GM21786 (cell line): ENCODE measurements at regions not wholly inside any gene's neighbourhood (a gene's known extent, or its start where the extent isn't known, plus 50 kb on each side); places are given as distances from the start of the nearest gene placed in this dataset.
"Not testable (repeated sequence)": the region's sequence is repeated elsewhere in the genome, so short reads cannot be mapped to it uniquely, and the experiment has no call there.

Experiments used
- ATAC-seq: cut with Tn5 transposase; IDR thresholded peaks from one replicate; pipeline ENCODE4 v1.9.1; 2021; ENCODE audit not compliant: unreplicated experiment

DNA sequence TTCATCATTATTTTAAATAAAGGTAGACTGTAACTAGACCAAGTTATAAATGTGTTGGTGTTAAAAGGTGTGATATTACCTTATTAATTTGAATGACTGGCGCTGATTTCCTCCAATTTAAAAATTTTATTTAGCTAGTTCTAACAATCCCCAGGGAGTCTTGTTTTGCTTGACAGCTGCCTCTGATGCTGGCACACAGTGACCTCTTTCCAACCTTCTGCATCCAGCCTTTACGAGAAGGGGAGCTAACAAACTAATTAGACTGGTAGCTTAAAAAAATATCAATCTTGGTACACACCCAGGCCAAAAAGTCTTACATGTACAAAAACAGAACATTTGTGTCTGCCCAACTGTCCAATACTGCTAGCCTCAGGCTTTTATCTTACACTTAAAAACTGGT, 51.8 kb upstream of the ENPEP start:
- no peak for ATAC-seq

DNA sequence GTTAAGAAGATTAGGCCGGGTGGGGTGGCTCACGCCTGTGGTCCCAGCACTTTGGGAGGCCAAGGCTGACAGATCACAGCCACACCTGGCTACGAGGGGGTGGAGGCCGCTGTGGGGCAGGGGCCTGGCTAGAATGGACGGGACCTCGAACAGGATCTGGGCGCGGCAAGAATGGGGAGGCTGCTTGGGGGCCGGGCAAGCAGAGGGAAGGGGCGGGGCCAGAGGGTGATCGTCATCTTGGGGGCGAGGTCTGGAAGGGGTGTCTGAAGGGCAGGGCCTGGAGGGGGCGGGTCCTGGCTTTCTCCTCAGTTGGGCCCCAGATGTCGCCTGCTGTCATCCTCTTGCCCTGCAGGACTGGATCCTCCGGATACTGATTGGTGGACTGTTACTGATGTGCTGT, 57.3 kb upstream of the ENPEP start:
- no peak for ATAC-seq

DNA sequence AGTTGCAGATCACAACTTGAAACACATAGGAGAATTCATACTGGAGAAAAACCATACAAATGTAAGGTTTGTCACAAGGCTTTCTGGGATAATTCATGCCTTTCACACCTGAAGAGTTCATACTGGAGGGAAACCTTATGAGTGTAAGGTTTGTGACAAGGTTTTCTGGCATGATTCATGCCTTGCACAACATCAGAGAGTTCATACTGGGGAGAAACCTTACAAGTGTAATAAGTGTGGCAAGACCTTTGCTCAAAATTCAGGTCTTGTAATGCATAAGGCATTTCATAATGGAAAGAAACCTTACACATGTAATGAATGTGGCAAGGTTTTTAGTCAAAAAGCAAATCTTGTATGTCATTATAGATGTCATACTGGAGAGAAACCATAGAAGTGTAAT, 58.8 kb upstream of the ENPEP start:
- no peak for ATAC-seq

DNA sequence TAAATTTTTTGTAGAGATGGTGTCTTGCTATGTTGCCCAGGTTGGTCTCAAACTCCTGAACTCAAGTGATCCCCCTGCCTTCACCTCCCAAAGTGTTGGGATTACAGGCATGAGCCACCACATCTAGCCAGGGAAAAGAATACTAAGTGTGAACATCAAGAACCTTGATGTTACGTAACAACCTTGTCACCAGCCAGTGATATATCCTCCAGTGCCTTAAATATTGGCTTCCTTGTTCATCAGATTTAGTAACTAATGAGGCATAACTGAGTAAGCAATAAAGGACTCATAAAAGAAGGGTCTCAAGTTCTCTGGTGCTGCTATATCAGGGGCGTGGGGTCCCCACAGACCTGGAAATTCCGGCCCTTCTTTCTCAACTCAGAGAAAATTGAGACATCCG, 60.5 kb upstream of the ENPEP start:
- ATAC-seq: no peak

DNA sequence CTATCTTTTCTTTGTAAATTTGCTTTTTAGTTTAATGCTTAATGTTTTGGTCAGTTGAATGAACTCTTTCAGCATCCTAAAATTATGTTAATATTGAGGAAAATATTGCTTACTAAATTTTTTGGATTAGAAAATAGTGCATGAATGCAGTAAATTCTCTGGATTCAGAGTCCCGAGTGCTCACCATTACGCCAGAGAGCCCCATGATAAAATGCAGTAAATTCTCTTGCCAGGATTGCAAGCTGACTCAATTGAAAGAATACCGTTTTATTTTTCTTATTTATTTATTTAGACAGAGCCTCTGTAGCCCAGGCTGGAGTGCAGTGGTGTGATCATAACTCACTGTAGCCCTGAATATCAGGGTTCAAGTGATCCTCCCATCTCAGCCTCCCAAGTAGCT, 60.9 kb upstream of the ENPEP start:
- no peak for ATAC-seq

DNA sequence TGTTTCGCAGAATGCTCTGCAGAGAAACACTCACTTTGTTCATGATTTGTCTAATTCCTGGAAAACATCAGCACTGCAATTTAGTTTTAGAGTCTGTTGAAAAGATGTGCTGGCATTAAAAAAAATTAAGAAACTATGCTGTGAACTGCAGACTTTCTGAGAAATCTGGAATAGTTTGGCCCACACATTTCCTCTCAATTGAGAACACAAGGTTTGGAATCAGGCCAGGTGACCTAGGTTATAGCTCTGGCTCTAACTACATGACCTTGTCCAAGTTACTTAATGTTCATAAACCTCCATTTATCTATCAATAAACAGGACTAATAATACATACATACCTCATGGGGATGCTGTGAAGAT, 61.4 kb upstream of the ENPEP start:
- no peak for ATAC-seq

DNA sequence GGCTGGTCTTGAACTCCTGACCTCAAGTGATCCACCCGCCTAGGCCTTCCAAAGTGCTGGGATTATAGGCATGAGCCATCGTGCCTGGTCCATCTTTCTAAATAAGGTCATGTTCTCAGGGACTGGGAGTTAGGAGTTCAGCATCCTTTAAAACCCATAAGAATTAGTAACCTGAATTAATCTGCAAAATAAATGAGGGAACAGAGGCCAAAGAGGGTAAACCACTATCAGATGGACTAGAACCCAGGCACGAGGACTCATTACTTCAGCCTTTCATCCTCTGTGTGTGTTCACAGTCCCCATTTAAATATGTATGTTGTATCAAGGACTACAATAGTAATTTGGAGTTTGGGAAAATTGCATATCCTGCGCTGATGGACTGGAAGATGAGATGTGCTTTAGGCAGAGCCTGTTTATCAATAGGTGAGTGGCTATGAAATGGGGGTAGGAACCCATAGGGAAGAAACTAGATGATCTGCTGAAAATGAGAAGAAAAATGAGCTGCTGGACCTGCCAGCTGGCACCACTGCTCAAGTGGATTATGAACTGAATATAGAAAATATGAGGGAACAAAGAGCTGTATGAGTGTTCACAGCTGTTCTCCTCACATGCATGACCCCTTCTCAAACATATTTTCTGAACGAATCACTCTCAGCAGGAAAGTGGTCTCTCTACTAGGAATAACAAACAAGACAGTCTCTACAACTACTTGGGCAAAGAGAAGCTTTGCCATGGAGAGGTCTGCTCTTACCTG, 62.0 kb upstream of the ENPEP start:
- ATAC-seq: not testable (repeated sequence)

DNA sequence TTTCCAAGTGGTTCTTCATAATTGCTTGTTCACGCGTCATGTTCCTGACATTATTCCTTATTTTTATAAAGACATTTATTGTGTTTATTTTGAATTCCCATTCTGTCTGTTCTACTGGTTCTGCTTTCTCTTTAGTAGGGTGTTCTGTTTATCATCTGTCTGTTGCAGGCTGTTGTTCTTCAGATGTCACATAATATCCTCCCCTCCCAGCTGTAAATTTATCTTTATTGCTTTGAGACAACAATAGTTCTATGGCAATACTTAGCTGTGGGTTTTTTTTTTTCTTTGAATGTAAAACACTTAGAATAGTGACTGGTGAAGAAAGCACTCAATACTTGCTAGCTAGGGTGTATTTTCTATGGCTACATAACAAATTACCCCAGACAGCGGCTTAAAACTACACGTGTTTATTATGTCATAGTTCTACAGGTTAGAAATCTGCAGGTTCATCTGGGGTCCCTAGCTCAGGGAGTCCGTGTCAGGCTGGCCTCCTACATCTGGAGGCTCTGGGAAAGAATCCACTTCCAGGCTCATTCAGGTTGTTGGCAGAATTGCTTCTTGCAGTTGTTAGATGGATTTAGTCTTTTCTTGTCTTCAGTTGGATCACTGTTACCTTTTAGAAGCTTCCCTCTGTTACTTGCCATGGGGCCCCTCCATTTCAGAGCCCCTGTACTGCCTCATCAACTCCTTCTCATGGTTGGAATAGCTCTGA, 63.4 kb upstream of the ENPEP start:
- no peak for ATAC-seq

DNA sequence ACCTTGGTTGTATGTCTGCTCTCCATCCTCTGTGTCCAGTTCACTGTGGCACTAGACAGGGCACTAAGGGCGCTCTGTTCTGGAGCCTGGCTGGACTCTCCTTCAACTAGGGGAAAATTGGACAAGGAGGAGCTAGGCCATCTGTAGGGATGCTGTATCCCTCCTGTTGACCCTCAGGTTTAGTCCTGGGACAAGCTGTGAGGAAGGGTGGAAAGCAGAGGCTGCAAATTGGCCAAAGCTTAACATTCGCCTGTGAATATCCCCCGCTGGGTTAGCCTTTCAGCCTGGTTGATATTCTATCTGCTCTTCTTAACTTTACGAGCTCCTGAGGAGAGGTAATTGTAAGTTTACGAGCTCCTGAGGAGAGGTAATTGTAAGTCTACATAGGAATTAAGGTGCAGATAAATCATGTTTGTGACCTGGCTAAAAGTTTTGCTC, 64.4 kb upstream of the ENPEP start:
- ATAC-seq: no peak

DNA sequence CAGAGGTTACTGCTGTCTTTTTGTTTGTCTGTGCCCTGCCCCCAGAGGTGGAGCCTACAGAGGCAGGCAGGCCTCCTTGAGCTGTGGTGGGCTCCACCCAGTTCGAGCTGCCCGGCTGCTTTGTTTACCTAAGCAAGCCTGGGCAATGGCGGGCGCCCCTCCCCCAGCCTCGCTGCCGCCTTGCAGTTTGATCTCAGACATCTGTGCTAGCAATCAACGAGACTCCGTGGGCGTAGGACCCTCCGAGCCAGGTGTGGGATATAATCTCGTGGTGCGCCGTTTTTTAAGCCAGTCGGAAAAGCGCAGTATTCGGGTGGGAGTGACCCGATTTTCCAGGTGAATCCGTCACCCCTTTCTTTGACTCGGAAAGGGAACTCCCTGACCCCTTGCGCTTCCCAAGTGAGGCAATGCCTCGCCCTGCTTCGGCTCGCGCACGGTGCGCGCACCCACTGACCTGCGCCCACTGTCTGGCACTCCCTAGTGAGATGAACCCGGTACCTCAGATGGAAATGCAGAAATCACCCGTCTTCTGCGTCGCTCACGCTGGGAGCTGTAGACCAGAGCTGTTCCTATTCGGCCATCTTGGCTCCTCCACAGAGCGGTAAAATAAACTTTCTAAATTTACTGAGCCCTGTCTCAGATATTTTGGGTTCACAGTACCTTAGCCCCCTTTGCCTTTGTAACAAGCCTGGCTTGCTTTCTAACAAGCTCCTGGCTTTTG, 64.9 kb upstream of the ENPEP start:
- not testable (repeated sequence) for ATAC-seq

DNA sequence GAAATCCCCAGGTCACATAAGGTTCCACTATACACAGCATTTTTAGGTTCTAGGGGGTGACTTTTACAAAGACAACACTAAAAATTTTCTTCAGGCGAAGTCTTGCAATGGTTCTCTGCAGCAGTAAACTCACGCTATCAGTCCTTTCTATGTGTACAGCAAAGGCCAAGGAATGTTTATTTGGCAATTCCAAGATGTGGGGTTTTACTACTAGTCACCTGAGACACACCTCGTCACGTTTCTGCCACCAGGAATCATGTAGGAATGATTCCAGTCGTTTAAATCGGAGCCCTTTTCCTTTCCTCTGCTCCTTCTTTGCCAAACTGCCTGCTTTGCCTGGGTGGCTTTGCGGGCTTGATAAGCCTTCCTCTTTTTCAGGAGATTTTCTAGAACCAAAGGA, 75.9 kb upstream of the ENPEP start:
- no peak for ATAC-seq

DNA sequence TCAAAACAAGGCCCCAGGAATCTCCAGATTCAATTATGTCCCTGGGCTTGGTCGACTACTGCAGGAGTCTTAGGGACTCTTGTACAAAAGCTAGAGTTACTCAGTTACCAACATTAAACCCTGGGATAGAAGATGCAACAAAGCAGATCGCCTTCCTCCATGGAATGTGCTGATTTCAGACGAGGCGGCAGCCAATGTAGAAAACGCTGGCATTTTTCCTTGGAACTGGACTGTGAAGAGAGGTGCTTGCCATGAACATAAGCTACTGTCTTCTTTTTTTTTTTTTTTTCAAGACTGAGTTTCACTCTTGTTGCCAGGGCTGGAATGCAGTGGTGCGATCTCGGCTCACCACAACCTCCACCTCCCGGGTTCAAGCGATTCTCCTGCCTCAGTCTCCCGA, 76.9 kb upstream of the ENPEP start:
- ATAC-seq: not testable (repeated sequence)

DNA sequence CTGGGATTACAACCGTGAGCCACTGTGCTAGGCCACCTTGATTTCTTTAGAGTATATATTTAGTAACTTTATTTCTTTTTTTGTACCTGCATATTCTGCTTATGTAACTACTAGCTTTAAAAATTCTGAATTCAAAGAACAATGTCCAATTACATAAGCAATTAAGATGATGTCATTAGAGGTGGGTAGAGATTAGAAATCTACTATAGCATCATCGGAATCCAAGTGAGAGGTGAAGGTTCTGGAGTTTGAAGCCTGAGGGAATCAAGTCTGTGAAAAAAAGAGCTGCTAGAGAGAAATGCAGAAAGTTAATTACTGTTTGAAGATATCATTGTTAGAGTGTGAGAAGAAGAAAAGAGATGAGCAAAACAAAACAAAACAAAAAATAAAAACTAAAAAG, 79.0 kb upstream of the ENPEP start:
- ATAC-seq: no peak

DNA sequence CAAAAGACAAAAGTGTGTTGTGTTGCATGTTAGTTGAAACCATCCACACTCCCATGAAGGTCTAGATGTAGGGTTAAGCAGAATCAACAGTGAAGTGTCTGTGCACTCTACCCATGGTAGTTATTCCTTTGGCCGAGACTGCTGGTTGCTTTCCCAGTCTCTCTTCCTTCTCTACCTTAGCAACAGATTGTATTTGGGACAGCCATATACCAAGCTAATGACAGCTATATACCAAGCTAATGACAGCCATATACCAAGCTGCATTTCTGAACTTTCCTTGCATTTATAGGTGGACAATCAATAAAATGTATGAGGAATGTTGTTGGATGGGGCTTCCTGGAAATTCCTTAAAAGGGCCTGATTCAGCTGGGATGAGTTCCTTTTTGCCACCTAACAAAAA, 80.5 kb upstream of the ENPEP start:
- no peak for ATAC-seq

DNA sequence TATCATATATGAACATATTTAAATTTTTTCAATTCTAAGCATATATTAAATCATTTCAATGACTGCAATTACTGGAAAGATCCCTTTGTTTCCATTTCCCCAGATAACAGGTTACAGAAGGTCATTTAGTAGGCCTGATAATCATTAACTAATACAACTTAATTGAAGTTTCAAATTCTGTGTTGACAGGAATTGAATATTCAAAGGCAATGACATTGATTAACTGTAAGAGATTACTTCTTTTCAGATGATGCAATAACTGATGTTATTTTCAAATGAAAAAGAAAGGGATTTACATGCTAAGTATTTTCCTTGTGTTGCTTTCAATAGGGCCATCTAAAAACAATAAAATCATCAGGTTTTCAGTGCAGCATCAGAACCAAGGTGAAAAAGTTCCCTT, 81.1 kb upstream of the ENPEP start:
- no peak for ATAC-seq

DNA sequence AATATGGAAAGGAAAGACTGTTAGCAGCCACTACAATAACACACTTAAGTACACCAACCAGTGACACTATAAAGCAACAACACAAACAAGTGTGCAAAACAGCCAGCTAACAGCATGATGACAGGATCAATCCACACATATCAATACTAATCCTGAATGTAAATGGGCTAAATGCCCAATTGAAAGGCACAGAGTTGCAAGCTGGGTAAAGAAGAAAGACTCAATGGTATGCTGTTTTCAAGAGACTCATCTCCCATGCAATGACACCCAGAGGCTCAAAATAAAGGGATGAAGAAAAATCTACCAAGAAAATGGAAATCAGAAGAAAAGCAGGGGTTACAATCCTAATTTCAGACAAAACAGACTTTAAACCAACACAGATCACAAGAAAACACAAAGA, 94.2 kb upstream of the ENPEP start:
- ATAC-seq: no peak

DNA sequence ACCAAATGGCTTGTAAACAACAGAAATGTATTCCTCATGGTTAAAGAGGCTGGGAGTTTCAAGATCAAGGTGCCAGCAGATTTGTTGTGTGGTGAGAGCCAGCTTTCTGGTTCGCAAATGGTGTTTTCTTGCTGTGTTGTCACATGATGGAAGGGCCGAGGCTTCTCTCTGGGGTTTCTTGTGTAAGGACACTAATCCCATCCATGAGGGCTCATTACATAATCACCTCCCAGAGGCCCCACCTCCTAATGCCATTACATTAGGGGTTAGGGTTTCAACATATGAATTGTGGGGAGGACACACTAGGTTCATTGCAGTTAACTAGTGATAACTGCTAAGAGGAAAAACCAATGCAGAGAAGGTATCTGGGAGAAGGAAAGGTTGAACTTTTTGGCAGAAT, 103.5 kb upstream of the ENPEP start:
- ATAC-seq: no peak

DNA sequence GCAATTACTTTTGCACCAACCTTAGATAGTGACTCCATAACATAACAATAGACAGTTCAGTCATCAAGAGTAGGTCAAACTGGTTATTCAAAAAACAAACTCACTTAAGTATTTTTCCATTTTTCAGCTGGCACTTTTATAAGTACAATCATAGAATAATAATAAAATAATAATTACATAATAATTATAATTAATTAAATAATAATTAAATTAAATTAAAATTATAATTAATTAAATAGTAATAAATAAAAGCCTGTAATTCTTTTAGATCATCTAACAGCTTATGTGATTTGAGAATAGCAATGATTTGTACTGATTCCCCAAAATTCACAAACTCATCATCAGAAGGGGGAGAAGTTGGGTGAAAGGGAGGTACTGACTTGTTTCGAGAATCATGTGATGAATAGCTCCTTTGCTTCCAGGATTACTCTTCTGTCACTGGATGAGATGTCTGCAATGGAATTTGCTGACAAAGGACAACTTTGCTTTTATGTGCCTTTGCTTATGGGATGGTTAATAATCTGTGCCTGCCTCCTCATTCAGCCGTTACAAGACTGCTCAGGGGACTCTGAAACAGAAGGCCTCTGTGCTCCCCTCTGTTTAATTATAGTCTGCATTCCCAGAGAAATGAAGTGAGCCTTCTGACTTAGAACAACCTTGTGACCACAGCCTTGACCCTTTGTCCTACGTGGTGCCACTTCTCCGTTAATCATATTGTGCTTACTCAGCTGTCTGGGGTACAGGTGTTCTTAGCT, 104.8 kb upstream of the ENPEP start:
- ATAC-seq: no peak

DNA sequence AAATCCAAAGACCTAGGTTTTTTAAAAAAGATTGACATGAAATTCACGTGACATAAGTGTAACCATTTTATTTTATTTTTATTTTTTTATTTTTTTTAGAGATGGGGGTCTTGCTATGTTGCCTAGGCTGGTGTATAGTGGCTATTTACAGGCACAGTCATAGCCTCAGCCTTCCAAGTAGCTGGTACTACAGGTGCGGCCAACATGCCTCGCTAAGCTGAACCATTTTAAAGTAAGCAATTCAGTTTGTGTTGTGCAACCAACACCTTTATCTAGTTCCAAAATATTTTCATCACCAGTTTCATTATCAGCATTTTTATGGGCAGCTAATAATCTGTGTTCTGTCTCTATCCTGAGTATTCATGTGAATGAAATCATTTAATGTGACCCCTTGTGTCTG, 107.5 kb upstream of the ENPEP start:
- ATAC-seq: no peak

DNA sequence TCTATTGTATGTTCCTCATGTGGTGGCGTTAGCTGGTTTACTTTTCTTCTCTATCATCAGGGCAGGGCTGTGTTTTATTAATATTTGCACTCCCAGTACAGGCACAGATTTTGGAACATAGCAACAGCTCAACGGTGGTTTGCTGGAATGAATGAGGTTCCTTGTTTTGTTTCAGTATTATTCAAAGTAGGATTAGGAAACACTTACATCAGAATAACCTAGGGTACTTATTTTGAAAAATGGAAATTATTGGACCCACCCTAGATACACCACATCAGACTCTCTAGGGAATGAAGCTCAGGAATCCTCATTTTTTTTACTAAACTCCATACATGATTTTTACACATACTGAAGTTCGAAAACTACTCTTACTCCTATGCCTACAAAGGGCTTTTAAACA, 108.8 kb upstream of the ENPEP start:
- ATAC-seq: no peak

DNA sequence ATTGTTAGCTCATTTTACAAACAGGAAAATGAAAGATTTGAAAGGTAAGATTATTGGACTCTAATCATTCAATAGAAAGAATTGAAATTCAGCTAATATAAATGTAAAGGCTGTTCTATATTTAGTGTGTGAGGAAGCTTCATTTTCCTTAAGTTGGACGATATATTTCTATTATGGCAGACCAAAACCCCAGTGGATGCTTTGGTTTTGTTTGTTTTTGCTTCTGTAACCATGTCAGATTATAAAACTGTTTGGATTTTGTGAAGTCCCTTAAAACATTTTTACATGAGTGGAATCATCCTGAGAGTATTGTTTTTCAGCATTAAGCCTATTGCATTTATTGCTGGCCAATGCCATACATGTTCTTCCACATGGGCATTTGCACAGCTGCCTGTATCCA, 110.2 kb upstream of the ENPEP start:
- ATAC-seq: no peak
